ENCODE measurements at regions not wholly inside any gene's neighbourhood (a gene's known extent, or its start where the extent isn't known, plus 50 kb on each side); places are given as distances from the start of the nearest gene placed in this dataset.

DNA sequence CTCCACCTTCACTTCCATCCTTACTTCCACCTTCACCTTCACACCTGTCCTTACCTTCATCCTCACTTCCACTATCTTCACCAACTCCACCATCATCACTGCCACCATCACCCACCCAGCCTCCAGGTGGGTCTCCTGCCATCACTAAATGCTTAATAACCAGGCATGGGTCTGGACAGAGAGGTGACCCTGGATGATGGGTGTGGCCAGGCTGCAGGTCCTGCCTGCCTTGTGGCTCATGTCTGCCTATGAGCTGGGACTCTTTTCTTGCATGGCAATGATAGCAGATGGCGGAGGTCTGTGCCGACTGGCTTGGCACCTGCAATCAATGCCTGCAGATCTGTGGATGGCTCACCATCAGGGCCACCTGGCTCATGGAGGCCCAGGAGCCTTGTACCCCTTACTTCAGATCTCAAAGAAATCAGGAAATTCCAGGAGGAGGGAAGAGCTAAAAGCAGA is 60.1 kb upstream of the ELN start:
- TF ChIP-seq, protein P1, sequence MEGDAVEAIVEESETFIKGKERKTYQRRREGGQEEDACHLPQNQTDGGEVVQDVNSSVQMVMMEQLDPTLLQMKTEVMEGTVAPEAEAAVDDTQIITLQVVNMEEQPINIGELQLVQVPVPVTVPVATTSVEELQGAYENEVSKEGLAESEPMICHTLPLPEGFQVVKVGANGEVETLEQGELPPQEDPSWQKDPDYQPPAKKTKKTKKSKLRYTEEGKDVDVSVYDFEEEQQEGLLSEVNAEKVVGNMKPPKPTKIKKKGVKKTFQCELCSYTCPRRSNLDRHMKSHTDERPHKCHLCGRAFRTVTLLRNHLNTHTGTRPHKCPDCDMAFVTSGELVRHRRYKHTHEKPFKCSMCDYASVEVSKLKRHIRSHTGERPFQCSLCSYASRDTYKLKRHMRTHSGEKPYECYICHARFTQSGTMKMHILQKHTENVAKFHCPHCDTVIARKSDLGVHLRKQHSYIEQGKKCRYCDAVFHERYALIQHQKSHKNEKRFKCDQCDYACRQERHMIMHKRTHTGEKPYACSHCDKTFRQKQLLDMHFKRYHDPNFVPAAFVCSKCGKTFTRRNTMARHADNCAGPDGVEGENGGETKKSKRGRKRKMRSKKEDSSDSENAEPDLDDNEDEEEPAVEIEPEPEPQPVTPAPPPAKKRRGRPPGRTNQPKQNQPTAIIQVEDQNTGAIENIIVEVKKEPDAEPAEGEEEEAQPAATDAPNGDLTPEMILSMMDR (conservative IDR thresholded peaks at IDR 0.05; ENCODE audit: low read depth, low read length): no peak
- TF ChIP-seq EZH2 (IDR thresholded peaks at IDR 0.05; ENCODE audit: borderline replicate concordance, low read depth, low read length, poor library complexity, severe bottlenecking): no peak

Measured in A673 (cell line).